ENCODE measurements at regions not wholly inside any gene's neighbourhood (a gene's known extent, or its start where the extent isn't known, plus 50 kb on each side); places are given as distances from the start of the nearest gene placed in this dataset.

DNA sequence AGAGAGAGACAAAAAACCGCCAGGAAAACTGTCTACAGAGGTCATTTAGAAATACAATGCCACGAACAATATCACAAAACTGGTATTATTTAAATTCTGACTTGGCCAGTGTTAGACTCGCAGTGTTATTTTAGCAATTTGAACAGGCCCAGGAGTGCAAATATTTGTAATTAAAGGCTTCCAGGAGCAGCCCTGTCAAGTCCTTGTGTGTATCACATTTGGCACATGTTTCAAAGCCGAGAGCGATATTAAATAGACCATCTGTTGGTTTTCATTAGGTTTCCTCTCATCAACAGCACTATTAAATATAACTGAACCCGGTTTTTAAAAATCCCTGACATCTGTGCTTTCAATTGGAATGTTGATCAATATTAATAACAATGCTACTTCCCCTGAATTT lies 656.9 kb downstream of the TSN start:
- 88% methylated on average over 5 of the region's 6 CpGs for whole genome bisulfite sequencing (ENCODE audit: insufficient coverage)
- H3K36me3 ChIP-seq (ENCODE audit: control insufficient read depth, insufficient read depth, low read length) = no peaks in the 10 kb centered on the region
- Mint-ChIP-seq H3K9me3 (peaks cover 8 to 10% of the 10 kb centered on the region in 2 donors), H3K27me3 (ENCODE audit: low read depth in 2 of 2) (no peaks in the 10 kb centered on the region), H3K27ac (no peak overlapping the region), H3K4me3 (no peak overlapping the region), H3K4me1 (no peaks in the 10 kb centered on the region), H3K36me3 (no peaks in the 10 kb centered on the region)
- no peak overlapping the region for H3K27ac ChIP-seq (ENCODE audit: low read length)
- intact Hi-C loops (cut with micrococcal nuclease) = no loop called here
- no peak for TF ChIP-seq CTCF (IDR thresholded peaks at IDR 0.05)
- H3K27me3 ChIP-seq (ENCODE audit: control insufficient read depth, insufficient read depth, low read length) = no peaks in the 10 kb centered on the region
- no peak overlapping the region for H3K4me3 ChIP-seq (ENCODE audit: low read length)
- H3K9me3 ChIP-seq (ENCODE audit: control insufficient read depth, insufficient read depth, low read length) = no peaks in the 10 kb centered on the region
- no peak for DNase-seq
- H3K4me1 ChIP-seq (ENCODE audit: control insufficient read depth, insufficient read depth, low read length) = no peaks in the 10 kb centered on the region
- ATAC-seq = no peak

DNA sequence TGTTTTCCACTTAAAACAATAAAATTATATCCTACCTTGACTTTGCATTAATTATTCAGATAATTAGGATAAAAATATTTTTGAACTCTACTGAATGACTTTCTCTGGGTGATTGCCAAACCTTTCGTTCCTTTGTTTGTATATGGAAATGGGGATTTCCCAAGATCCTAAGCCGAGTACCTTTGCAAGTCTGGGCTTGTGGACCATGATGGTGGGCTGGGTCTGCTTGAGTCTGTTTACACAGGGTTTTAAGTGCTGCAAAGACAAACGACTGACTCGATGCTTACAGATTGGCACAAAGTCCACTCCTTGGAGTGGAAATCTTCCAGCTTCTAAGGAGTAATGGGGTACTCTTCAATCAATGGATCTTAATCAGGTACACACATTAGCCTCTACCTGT lies 659.5 kb downstream of the TSN start:
- Histone ChIP-seq H3K27ac (ENCODE audit: low read length) (no peak overlapping the region), H3K4me1 (ENCODE audit: control insufficient read depth, insufficient read depth, low read length) (no peaks in the 10 kb centered on the region), H3K36me3 (ENCODE audit: control insufficient read depth, insufficient read depth, low read length) (no peaks in the 10 kb centered on the region), H3K27me3 (ENCODE audit: control insufficient read depth, insufficient read depth, low read length) (no peaks in the 10 kb centered on the region), H3K4me3 (ENCODE audit: low read length) (no peak overlapping the region), H3K9me3 (ENCODE audit: control insufficient read depth, insufficient read depth, low read length) (no peaks in the 10 kb centered on the region)
- WGBS (ENCODE audit: insufficient coverage) = 94% methylated on average over 4 of the region's 4 CpGs
- Mint-ChIP-seq H3K4me3 (no peak overlapping the region), H3K27me3 (ENCODE audit: low read depth in 2 of 2) (no peaks in the 10 kb centered on the region), H3K36me3 (no peaks in the 10 kb centered on the region), H3K9me3 (peaks cover 7 to 15% of the 10 kb centered on the region in 2 donors), H3K4me1 (no peaks in the 10 kb centered on the region), H3K27ac (no peak overlapping the region)
- DNase-seq (no peak), ATAC-seq (no peak)
- no peak for TF ChIP-seq CTCF (IDR thresholded peaks at IDR 0.05)
- intact Hi-C loops (cut with micrococcal nuclease) = no loop called here

- Mint-ChIP-seq H3K4me3 (no peak overlapping the region), H3K9me3 (peaks cover 2 to 12% of the 10 kb centered on the region in 2 donors), H3K27me3 (ENCODE audit: low read depth in 2 of 2) (no peaks in the 10 kb centered on the region), H3K36me3 (no peaks in the 10 kb centered on the region), H3K4me1 (no peaks in the 10 kb centered on the region), H3K27ac (no peak overlapping the region)
- H3K9me3 ChIP-seq (ENCODE audit: control insufficient read depth, insufficient read depth, low read length) = no peaks in the 10 kb centered on the region
- H3K27ac ChIP-seq (ENCODE audit: low read length) = no peak overlapping the region
- H3K4me3 ChIP-seq (ENCODE audit: low read length) = no peak overlapping the region
- ATAC-seq (no peak), DNase-seq (no peak)
- no peaks in the 10 kb centered on the region for H3K27me3 ChIP-seq (ENCODE audit: control insufficient read depth, insufficient read depth, low read length)
- 81% methylated on average over 1 of the region's 1 CpG for WGBS (ENCODE audit: insufficient coverage)
- intact Hi-C loops (cut with micrococcal nuclease) = no loop called here
- H3K36me3 ChIP-seq (ENCODE audit: control insufficient read depth, insufficient read depth, low read length) = no peaks in the 10 kb centered on the region
- no peak for TF ChIP-seq CTCF (IDR thresholded peaks at IDR 0.05)
- H3K4me1 ChIP-seq (ENCODE audit: control insufficient read depth, insufficient read depth, low read length) = no peaks in the 10 kb centered on the region
Measured at GRCh38 chr2:122417114-122417513, 661.7 kb downstream of the TSN start.

GRCh38 chr2:122421775-122422174 lies 666.3 kb downstream of the TSN start:
- H3K36me3 ChIP-seq (ENCODE audit: control insufficient read depth, insufficient read depth, low read length) = no peaks in the 10 kb centered on the region
- no peaks in the 10 kb centered on the region for H3K9me3 ChIP-seq (ENCODE audit: control insufficient read depth, insufficient read depth, low read length)
- Mint-ChIP-seq H3K4me3 (no peak overlapping the region), H3K36me3 (no peaks in the 10 kb centered on the region), H3K4me1 (no peaks in the 10 kb centered on the region), H3K27me3 (ENCODE audit: low read depth in 2 of 2) (no peaks in the 10 kb centered on the region), H3K27ac (no peak overlapping the region), H3K9me3 (peaks cover 3 to 7% of the 10 kb centered on the region in 2 donors)
- intact Hi-C loops (cut with micrococcal nuclease) = no loop called here
- H3K27me3 ChIP-seq (ENCODE audit: control insufficient read depth, insufficient read depth, low read length) = no peaks in the 10 kb centered on the region
- ATAC-seq (no peak), DNase-seq (no peak)
- H3K4me1 ChIP-seq (ENCODE audit: control insufficient read depth, insufficient read depth, low read length) = no peaks in the 10 kb centered on the region
- H3K4me3 ChIP-seq (ENCODE audit: low read length) = no peak overlapping the region
- H3K27ac ChIP-seq (ENCODE audit: low read length) = no peak overlapping the region
- no peak for TF ChIP-seq CTCF (IDR thresholded peaks at IDR 0.05)

Measured in natural killer cell (primary cell).